IPS-15b (cell line): ENCODE measurements at regions not wholly inside any gene's neighbourhood (a gene's known extent, or its start where the extent isn't known, plus 50 kb on each side); places are given as distances from the start of the nearest gene placed in this dataset.

Experiments
- H3K27me3 ChIP-seq: one replicate; pipeline ENCODE4 v1.6.1; 2013; ENCODE audit warnings: low read length; ENCODE audit not compliant: control insufficient read depth, insufficient read depth
- H3K36me3 ChIP-seq: one replicate; pipeline ENCODE4 v1.6.1; 2013; ENCODE audit warnings: low read length; ENCODE audit not compliant: control insufficient read depth, insufficient read depth
- H3K4me1 ChIP-seq: one replicate; pipeline ENCODE4 v1.6.1; 2013; ENCODE audit warnings: mild to moderate bottlenecking, low read length; ENCODE audit not compliant: control insufficient read depth, insufficient read depth
- H3K4me3 ChIP-seq: one replicate; pipeline ENCODE4 v1.5.1; 2013; ENCODE audit warnings: low read depth, low read length
- H3K9ac ChIP-seq: one replicate; pipeline ENCODE4 v1.6.1; 2013; ENCODE audit warnings: low read depth, mild to moderate bottlenecking, low read length
- H3K9me3 ChIP-seq: one replicate; pipeline ENCODE4 v1.6.1; 2013; ENCODE audit warnings: mild to moderate bottlenecking, low read length; ENCODE audit not compliant: control insufficient read depth, insufficient read depth

DNA sequence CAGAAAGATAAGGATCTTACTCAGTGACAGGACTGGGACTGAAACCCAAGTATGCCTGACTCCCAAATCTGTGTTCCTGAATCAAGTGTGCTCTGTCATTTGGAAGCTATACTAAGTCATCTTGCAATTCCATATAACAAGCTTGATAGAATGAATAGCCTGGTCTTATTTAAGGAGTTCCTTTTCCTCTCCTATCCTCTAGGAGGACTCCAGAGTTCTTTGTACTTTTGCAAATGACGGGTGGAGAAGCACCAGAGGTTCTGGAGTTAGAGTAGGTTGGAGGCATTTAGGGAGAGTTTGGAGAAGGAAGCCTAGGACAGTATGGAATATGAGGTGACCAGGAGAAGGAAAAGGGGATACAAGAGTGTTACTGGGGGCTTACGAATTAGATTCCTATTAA, 92.9 kb upstream of the RCN1 start:
- Histone ChIP-seq H3K27me3 (no peaks in the 10 kb centered on the region), H3K36me3 (no peaks in the 10 kb centered on the region)

GRCh38 chr11:31996159-31996881, 94.6 kb upstream of the RCN1 start:
- Histone ChIP-seq H3K36me3 (no peaks in the 10 kb centered on the region), H3K4me1 (no peaks in the 10 kb centered on the region), H3K27me3 (no peaks in the 10 kb centered on the region), H3K9me3 (no peaks in the 10 kb centered on the region), H3K4me3 (no peak overlapping the region), H3K9ac (no peak overlapping the region)

More for the DNA sequence above, 92.9 kb upstream of the RCN1 start:
- Histone ChIP-seq H3K4me3 (no peak overlapping the region), H3K9me3 (no peaks in the 10 kb centered on the region), H3K9ac (no peak overlapping the region), H3K4me1 (no peaks in the 10 kb centered on the region)

DNA sequence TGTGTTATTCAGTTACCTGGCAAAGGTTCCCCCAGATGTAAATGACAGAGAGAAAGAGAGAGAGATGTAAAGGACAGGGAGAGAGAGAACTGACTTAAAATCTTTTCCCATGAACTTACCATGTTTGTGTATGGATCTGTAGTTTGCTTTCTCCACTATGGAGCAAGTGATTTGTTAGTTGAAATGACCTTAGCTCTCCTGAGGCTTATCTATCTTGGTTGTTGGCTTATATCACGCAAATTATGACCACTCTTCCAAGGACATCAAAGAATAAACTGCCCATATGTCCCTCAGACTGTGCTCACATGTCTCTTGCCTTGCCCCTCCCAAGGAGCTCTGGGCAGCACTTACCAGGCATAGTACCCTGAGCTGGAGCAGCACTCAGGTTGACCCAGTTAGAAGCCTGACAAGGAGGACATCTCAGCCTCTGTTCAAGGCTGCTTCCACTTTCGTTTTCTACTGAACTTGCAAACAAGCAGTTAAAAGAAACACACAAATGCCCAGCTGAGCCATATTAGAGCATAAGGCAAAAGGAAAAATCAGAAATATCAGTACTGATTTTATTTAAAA, 95.3 kb upstream of the RCN1 start:
- H3K36me3 ChIP-seq: no peaks in the 10 kb centered on the region
- H3K9ac ChIP-seq: no peak overlapping the region
- no peaks in the 10 kb centered on the region for H3K27me3 ChIP-seq
- H3K4me1 ChIP-seq: no peaks in the 10 kb centered on the region
- no peak overlapping the region for H3K4me3 ChIP-seq
- no peaks in the 10 kb centered on the region for H3K9me3 ChIP-seq

- H3K4me3 ChIP-seq: no peak overlapping the region
Measured at GRCh38 chr11:31995032-31995431, 95.8 kb upstream of the RCN1 start.

GRCh38 chr11:31987118-31988005, 103.5 kb upstream of the RCN1 start:
- H3K4me1 ChIP-seq: no peaks in the 10 kb centered on the region
- H3K9ac ChIP-seq: no peak overlapping the region
- H3K36me3 ChIP-seq: no peaks in the 10 kb centered on the region
- H3K27me3 ChIP-seq: peaks cover 21% of the 10 kb centered on the region
- H3K4me3 ChIP-seq: peak overlapping the region; percentile 60
- H3K9me3 ChIP-seq: no peaks in the 10 kb centered on the region

More at GRCh38 chr11:31995032-31995431, 95.8 kb upstream of the RCN1 start:
- Histone ChIP-seq H3K9ac (no peak overlapping the region), H3K27me3 (no peaks in the 10 kb centered on the region), H3K36me3 (no peaks in the 10 kb centered on the region), H3K9me3 (no peaks in the 10 kb centered on the region), H3K4me1 (no peaks in the 10 kb centered on the region)

- Histone ChIP-seq H3K4me1 (no peaks in the 10 kb centered on the region), H3K4me3 (no peak overlapping the region), H3K27me3 (peaks cover 21% of the 10 kb centered on the region), H3K9me3 (no peaks in the 10 kb centered on the region), H3K36me3 (no peaks in the 10 kb centered on the region), H3K9ac (no peak overlapping the region)
Measured at GRCh38 chr11:31986201-31986889, 104.5 kb upstream of the RCN1 start.

DNA sequence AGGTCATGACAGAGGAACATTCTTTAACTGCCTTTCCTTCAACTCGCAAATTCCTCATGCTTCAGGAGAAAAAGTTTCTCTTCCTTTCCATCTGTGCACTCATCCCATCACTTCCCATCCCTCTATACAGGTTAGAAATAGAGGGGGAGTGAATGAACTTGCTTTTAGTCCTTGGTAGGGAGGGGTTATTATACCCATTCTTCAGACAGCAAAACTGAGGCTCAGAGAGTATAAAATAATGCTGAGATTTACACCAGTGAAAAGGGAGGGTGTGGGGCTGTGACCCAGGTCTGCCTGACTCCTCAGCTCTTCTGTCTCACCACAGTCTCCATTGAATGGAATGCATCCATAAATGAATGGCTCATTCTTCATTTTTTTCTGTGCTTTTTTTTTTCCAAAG, 109.4 kb upstream of the RCN1 start:
- Histone ChIP-seq H3K9me3 (no peaks in the 10 kb centered on the region), H3K4me3 (no peak overlapping the region), H3K27me3 (peaks cover 4% of the 10 kb centered on the region), H3K36me3 (no peaks in the 10 kb centered on the region), H3K4me1 (no peaks in the 10 kb centered on the region), H3K9ac (no peak overlapping the region)

DNA sequence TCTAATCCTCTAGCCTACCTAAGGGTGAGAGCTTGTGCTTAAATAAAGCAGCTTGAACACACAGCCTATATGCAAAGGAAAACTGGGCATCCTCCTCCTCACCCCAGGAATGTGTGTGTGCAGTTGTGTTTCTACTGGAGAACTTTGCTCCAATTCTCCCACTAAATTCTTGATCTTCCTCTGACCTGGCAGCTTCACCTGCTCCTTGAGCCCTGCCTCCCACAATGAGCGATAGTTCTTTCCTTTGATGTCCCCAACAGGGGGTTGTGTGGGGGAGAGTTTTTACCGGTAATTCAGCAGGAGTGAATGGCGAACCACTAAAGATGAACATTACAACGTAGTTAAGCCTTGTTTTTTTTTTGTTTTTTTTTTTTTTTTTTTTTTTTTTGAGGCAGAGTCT, 113.5 kb upstream of the RCN1 start:
- Histone ChIP-seq H3K4me3 (no peak overlapping the region), H3K9ac (no peak overlapping the region), H3K36me3 (no peaks in the 10 kb centered on the region), H3K4me1 (no peaks in the 10 kb centered on the region), H3K27me3 (no peaks in the 10 kb centered on the region), H3K9me3 (no peaks in the 10 kb centered on the region)

DNA sequence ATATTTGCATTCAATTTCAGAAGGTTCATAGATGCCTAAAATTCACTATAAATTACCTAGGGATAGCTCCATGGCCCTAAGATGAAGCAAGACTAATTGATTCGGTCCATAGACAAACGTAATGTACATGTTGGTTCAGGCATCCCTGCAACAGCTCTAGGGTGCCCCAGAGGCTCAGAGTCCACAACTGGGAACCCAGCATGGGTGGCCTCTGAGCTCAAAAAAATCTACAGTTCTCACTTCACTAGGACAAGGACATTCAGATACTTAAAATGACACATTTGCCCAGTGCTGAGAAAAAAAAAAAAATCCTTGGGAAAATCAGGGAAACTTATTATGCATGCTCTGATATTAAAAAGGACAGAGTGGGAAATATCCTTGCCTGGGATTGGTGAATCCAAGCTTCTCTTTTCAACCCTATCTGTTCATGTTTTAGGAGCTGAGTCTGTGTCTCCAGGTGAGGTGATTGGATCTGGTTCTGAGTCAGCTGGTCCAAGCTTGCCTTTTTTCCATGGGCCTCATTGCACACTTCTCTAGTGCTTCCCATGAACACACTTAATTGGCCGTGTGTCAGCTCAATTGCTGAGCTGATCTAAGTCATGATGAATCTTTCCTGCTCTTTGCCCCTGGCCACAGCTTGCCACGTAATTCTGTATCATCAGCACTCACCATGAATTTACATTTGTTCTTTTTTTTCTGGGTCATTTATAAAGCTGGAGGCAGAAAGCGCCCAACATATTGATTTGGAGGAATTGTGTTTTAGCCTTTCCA, 116.3 kb upstream of the RCN1 start:
- Histone ChIP-seq H3K27me3 (no peaks in the 10 kb centered on the region), H3K9ac (no peak overlapping the region), H3K4me3 (no peak overlapping the region), H3K4me1 (no peaks in the 10 kb centered on the region), H3K36me3 (no peaks in the 10 kb centered on the region), H3K9me3 (no peaks in the 10 kb centered on the region)

GRCh38 chr11:31973172-31973571, 117.7 kb upstream of the RCN1 start:
- Histone ChIP-seq H3K4me1 (no peaks in the 10 kb centered on the region), H3K4me3 (no peak overlapping the region), H3K9me3 (no peaks in the 10 kb centered on the region), H3K27me3 (no peaks in the 10 kb centered on the region), H3K36me3 (no peaks in the 10 kb centered on the region), H3K9ac (no peak overlapping the region)

DNA sequence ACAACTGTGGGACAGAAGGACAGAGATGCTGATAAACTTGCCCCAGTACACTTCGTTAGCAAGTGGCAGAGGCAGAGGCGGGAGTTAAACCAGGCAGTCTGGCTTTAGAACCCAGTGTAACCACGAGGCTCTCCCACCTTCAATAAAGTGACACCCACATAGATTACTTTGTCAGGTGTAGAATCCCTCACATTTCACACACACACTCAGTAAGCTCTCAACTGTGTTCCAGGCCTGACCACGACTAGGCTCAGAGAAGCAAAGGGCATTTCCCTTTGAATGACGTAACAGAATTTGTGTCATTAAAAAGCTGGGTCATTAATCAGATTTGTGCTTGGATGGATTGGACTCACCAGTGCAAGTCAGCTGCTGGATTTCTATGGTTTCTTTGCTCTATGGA, 118.3 kb upstream of the RCN1 start:
- no peaks in the 10 kb centered on the region for H3K9me3 ChIP-seq
- H3K9ac ChIP-seq: no peak overlapping the region
- no peaks in the 10 kb centered on the region for H3K4me1 ChIP-seq
- H3K36me3 ChIP-seq: no peaks in the 10 kb centered on the region
- H3K27me3 ChIP-seq: no peaks in the 10 kb centered on the region
- H3K4me3 ChIP-seq: no peak overlapping the region
